IPS-20b (cell line): ENCODE measurements at regions not wholly inside any gene's neighbourhood (a gene's known extent, or its start where the extent isn't known, plus 50 kb on each side); places are given as distances from the start of the nearest gene placed in this dataset.

Source experiments
- H3K27ac ChIP-seq: one replicate; pipeline ENCODE4 v1.5.1; 2013; ENCODE audit warnings: low read length
- H3K27me3 ChIP-seq: 2 replicates; pipeline ENCODE4 v1.6.1; 2013; ENCODE audit warnings: mild to moderate bottlenecking, low read length, inconsistent platforms; ENCODE audit not compliant: insufficient read depth
- H3K36me3 ChIP-seq: 2 replicates; pipeline ENCODE4 v1.6.1; 2013; ENCODE audit warnings: low read depth, mild to moderate bottlenecking, inconsistent platforms, low read length, moderate library complexity; ENCODE audit not compliant: insufficient read depth
- H3K4me1 ChIP-seq: 2 replicates; pipeline ENCODE4 v1.6.1; 2013; ENCODE audit warnings: mild to moderate bottlenecking, control low read depth, inconsistent platforms, low read length, moderate library complexity; ENCODE audit not compliant: insufficient read depth
- H3K4me3 ChIP-seq: 2 replicates; pipeline ENCODE4 v1.5.1; 2013; ENCODE audit warnings: mild to moderate bottlenecking, low read length, inconsistent platforms
- H3K9ac ChIP-seq: 2 replicates; pipeline ENCODE4 v1.6.1; 2013; ENCODE audit warnings: low read depth, mild to moderate bottlenecking, inconsistent platforms, low read length, moderate library complexity
- H3K9me3 ChIP-seq: 2 replicates; pipeline ENCODE4 v1.6.1; 2013; ENCODE audit warnings: mild to moderate bottlenecking, low read depth, low read length, inconsistent platforms; ENCODE audit not compliant: insufficient read depth

- Histone ChIP-seq H3K27ac (no peak overlapping the region), H3K4me1 (peaks cover 6% of the 10 kb centered on the region), H3K27me3 (no peaks in the 10 kb centered on the region), H3K4me3 (no peak overlapping the region), H3K9ac (no peak overlapping the region), H3K36me3 (no peaks in the 10 kb centered on the region), H3K9me3 (no peaks in the 10 kb centered on the region)
Observed at GRCh38 chr12:5257763-5258495, 174.0 kb upstream of the NTF3 start.

- Histone ChIP-seq H3K27me3 (no peaks in the 10 kb centered on the region), H3K9me3 (no peaks in the 10 kb centered on the region), H3K9ac (no peak overlapping the region), H3K36me3 (no peaks in the 10 kb centered on the region), H3K4me1 (peaks cover 6% of the 10 kb centered on the region), H3K27ac (no peak overlapping the region), H3K4me3 (no peak overlapping the region)
Observed at GRCh38 chr12:5258498-5258897, 173.4 kb upstream of the NTF3 start.

GRCh38 chr12:5258926-5259325 is 173.0 kb upstream of the NTF3 start:
- Histone ChIP-seq H3K4me1 (peaks cover 6% of the 10 kb centered on the region), H3K27ac (no peak overlapping the region), H3K27me3 (no peaks in the 10 kb centered on the region), H3K9me3 (no peaks in the 10 kb centered on the region), H3K9ac (no peak overlapping the region), H3K36me3 (no peaks in the 10 kb centered on the region), H3K4me3 (no peak overlapping the region)

- H3K4me3 ChIP-seq = no peak overlapping the region
- no peak overlapping the region for H3K27ac ChIP-seq
- peaks cover 6% of the 10 kb centered on the region for H3K4me1 ChIP-seq
Observed at GRCh38 chr12:5259523-5259922, 172.4 kb upstream of the NTF3 start.

GRCh38 chr12:5260086-5260485 is 171.8 kb upstream of the NTF3 start:
- H3K27me3 ChIP-seq = no peaks in the 10 kb centered on the region
- H3K4me1 ChIP-seq = peaks cover 6% of the 10 kb centered on the region
- no peak overlapping the region for H3K9ac ChIP-seq
- H3K27ac ChIP-seq = no peak overlapping the region
- H3K4me3 ChIP-seq = no peak overlapping the region
- H3K9me3 ChIP-seq = no peaks in the 10 kb centered on the region
- H3K36me3 ChIP-seq = no peaks in the 10 kb centered on the region

More at GRCh38 chr12:5259523-5259922, 172.4 kb upstream of the NTF3 start:
- Histone ChIP-seq H3K9me3 (no peaks in the 10 kb centered on the region), H3K9ac (no peak overlapping the region), H3K36me3 (no peaks in the 10 kb centered on the region), H3K27me3 (no peaks in the 10 kb centered on the region)

- Histone ChIP-seq H3K4me1 (peaks cover 6% of the 10 kb centered on the region), H3K36me3 (no peaks in the 10 kb centered on the region), H3K9ac (no peak overlapping the region), H3K4me3 (no peak overlapping the region), H3K27ac (no peak overlapping the region), H3K27me3 (no peaks in the 10 kb centered on the region), H3K9me3 (no peaks in the 10 kb centered on the region)
Observed at GRCh38 chr12:5260591-5261086, 171.3 kb upstream of the NTF3 start.

GRCh38 chr12:5262450-5262849 is 169.5 kb upstream of the NTF3 start:
- no peak overlapping the region for H3K9ac ChIP-seq
- no peak overlapping the region for H3K4me3 ChIP-seq
- H3K9me3 ChIP-seq = no peaks in the 10 kb centered on the region
- no peaks in the 10 kb centered on the region for H3K36me3 ChIP-seq
- peaks cover 6% of the 10 kb centered on the region for H3K4me1 ChIP-seq
- no peak overlapping the region for H3K27ac ChIP-seq
- H3K27me3 ChIP-seq = no peaks in the 10 kb centered on the region

- Histone ChIP-seq H3K27me3 (no peaks in the 10 kb centered on the region), H3K27ac (no peak overlapping the region), H3K9me3 (no peaks in the 10 kb centered on the region), H3K4me3 (no peak overlapping the region), H3K4me1 (peaks cover 6% of the 10 kb centered on the region), H3K9ac (no peak overlapping the region), H3K36me3 (no peaks in the 10 kb centered on the region)
Observed at GRCh38 chr12:5262885-5263284, 169.0 kb upstream of the NTF3 start.

GRCh38 chr12:5264006-5264405 is 167.9 kb upstream of the NTF3 start:
- H3K4me3 ChIP-seq = no peak overlapping the region
- H3K27ac ChIP-seq = no peak overlapping the region
- no peaks in the 10 kb centered on the region for H3K36me3 ChIP-seq
- no peaks in the 10 kb centered on the region for H3K9me3 ChIP-seq
- no peak overlapping the region for H3K9ac ChIP-seq
- no peaks in the 10 kb centered on the region for H3K27me3 ChIP-seq
- peaks cover 11% of the 10 kb centered on the region; the same call in 1 of the 2 replicates for H3K4me1 ChIP-seq

GRCh38 chr12:5267603-5268423 is 164.1 kb upstream of the NTF3 start:
- H3K9ac ChIP-seq = no peak overlapping the region
- no peaks in the 10 kb centered on the region for H3K9me3 ChIP-seq
- no peaks in the 10 kb centered on the region for H3K27me3 ChIP-seq
- H3K27ac ChIP-seq = no peak overlapping the region
- H3K36me3 ChIP-seq = no peaks in the 10 kb centered on the region
- H3K4me3 ChIP-seq = no peak overlapping the region
- H3K4me1 ChIP-seq = peaks cover 6% of the 10 kb centered on the region; the same call in 1 of the 2 replicates

GRCh38 chr12:5268424-5269210 is 163.3 kb upstream of the NTF3 start:
- H3K4me1 ChIP-seq = peaks cover 6% of the 10 kb centered on the region; the same call in 1 of the 2 replicates
- H3K9me3 ChIP-seq = no peaks in the 10 kb centered on the region
- H3K4me3 ChIP-seq = no peak overlapping the region
- no peaks in the 10 kb centered on the region for H3K27me3 ChIP-seq
- no peak overlapping the region for H3K9ac ChIP-seq
- no peak overlapping the region for H3K27ac ChIP-seq
- no peaks in the 10 kb centered on the region for H3K36me3 ChIP-seq
